Heart left ventricle (tissue), 16 donors: ENCODE measurements at regions not wholly inside any gene's neighbourhood (a gene's known extent, or its start where the extent isn't known, plus 50 kb on each side); places are given as distances from the start of the nearest gene placed in this dataset.

Experiments used
- ATAC-seq, 4 donors: fragments of 200-7000 bp; cut with Tn5 transposase; one replicate each; pipeline ENCODE4 v1.9.1; 2020 to 2022; ENCODE audit warnings: moderate library complexity in 4 of 4, mild to moderate bottlenecking in 3 of 4, moderate number of reproducible peaks in 1 of 4
- DNase-seq, 5 donors: peaks; one replicate each; pipeline ENCODE4 v3.0.0-alpha.2; 2020
- H3K27ac ChIP-seq, 12 donors: fragments of 200-600 bp; sonication (generic) in 4 of 12; one replicate each; pipeline versions ENCODE4 v1.5.0 to v1.8.0; 2016 to 2022; ENCODE audit warnings: mild to moderate bottlenecking in 2 of 12
- H3K27me3 ChIP-seq, 9 donors: fragments of 200-600 bp; sonication (generic) in 2 of 9; one replicate each; pipeline versions ENCODE4 v1.5.1 to v1.8.0; 2016 to 2022; ENCODE audit warnings: mild to moderate bottlenecking in 3 of 9
- H3K36me3 ChIP-seq, 9 donors: fragments of 200-600 bp; sonication (generic) in 2 of 9; one replicate each; pipeline versions ENCODE4 v1.5.0 to v1.8.0; 2018 to 2022; ENCODE audit warnings: mild to moderate bottlenecking in 2 of 9
- H3K4me1 ChIP-seq, 12 donors: fragments of 200-600 bp; sonication (generic) in 4 of 12; one replicate each; pipeline versions ENCODE4 v1.5.0 to v1.8.0; 2016 to 2022; ENCODE audit warnings: mild to moderate bottlenecking in 3 of 12
- H3K4me3 ChIP-seq, 12 donors: fragments of 200-600 bp; sonication (generic) in 4 of 12; one replicate each; pipeline versions ENCODE4 v1.5.0 to v1.8.0; 2017 to 2022; ENCODE audit warnings: mild to moderate bottlenecking in 9 of 12, moderate library complexity in 4 of 12
- H3K9me3 ChIP-seq, 12 donors: fragments of 200-600 bp; sonication (generic) in 4 of 12; one replicate each; pipeline versions ENCODE4 v1.5.0 to v1.8.0; 2016 to 2022; ENCODE audit warnings: mild to moderate bottlenecking in 1 of 12
- CTCF ChIP-seq, 12 donors: fragments of 200-600 bp; sonication (generic) in 4 of 12; IDR thresholded peaks; one replicate each; pipeline versions ENCODE4 v1.5.0 to v1.8.0; 2018 to 2022; ENCODE audit warnings: antibody characterized with exemption in 12 of 12, mild to moderate bottlenecking in 5 of 12
- POLR2A ChIP-seq, 2 donors: fragments of 450-650 bp; IDR thresholded peaks; one replicate each; pipeline ENCODE4 v1.6.1; 2017; ENCODE audit warnings: antibody characterized with exemption in 2 of 2, mild to moderate bottlenecking in 2 of 2, moderate library complexity in 2 of 2
- WGBS, 4 donors: extraction: QIAGEN DNeasy Blood & Tissue Kit in 2 of 4; methylation state at CpG; one replicate each; pipeline versions ENCODE4 v1.1.5 to v1.1.7; 2013 to 2018; 5-methylcytosine and 5-hydroxymethylcytosine counted together
- intact Hi-C, 10 donors: fragments of 100-400 bp; cut with DNase I; formaldehyde crosslinking; loops; one replicate each; pipeline versions ENCODE4 v1.11.1 to v1.14.2; 2022
- donor health status: ischemic (EF 13 %, LVEDD 7.1; RV severe dilation, severe dysfunction).
- donor health status: healthy with polysubstance abuse.
- donor health status: DM: no; HTN: yes; CAD: no.
- donor health status: DM: no; HTN: no; CAD: no.
- donor health status: ischemic (EF 25% LVEDD 6.9; RV normal size, moderate dysfunction).
- donor health status: ischemic (EF 25% LVEDD 5.7; RV mildly dilated, moderate dysfunction).
- donor health status: healthy.
- donor health status: DM: yes; HTN: yes; CAD: no.
- donor health status: ischemic (EF 35%, LVEDD 5.7; RV mildly dilated, moderate dysfunction).
- donor health status: nonischemic (EF 11% LVEDD 7.7; RV severe dilation, severe dysfunction).
- donor health status: DM: yes; HTN: yes; CAD: no.
- donor health status: PGD.
- donor health status: ischemic (EF 29% LVEDD 5.4; RV normal size, mild dysfunction).
- donor health status: nonischemic (EF 23%, LVEDD 6.1; RV moderate dilation, normal function).

- Histone ChIP-seq H3K4me1 (no peaks in the 10 kb centered on the region), H3K36me3 (no peaks in the 10 kb centered on the region), H3K4me3 (no peak overlapping the region), H3K27ac (no peak overlapping the region), H3K27me3 (no peaks in the 10 kb centered on the region), H3K9me3 (no peaks in the 10 kb centered on the region)
- 90 to 95% (median 94%) methylated on average over 2 of the region's 2 CpGs for WGBS, 4 donors
- intact Hi-C loops: no loop called here
- TF ChIP-seq POLR2A (IDR thresholded peaks at IDR 0.05): no peak
- TF ChIP-seq CTCF (IDR thresholded peaks at IDR 0.05): no peak
- DNase-seq: no peak
- no peak for ATAC-seq
These were observed 1067.7 kb upstream of the SPRY2 start for GRCh38 chr13:81408647-81409046.

- Histone ChIP-seq H3K27ac (no peak overlapping the region), H3K4me1 (no peaks in the 10 kb centered on the region), H3K9me3 (no peaks in the 10 kb centered on the region), H3K36me3 (no peaks in the 10 kb centered on the region), H3K27me3 (no peaks in the 10 kb centered on the region), H3K4me3 (no peak overlapping the region)
- TF ChIP-seq POLR2A (IDR thresholded peaks at IDR 0.05): no peak
- TF ChIP-seq CTCF (IDR thresholded peaks at IDR 0.05): no peak
- DNase-seq: no peak
- intact Hi-C loops: no loop called here
- no peak for ATAC-seq
- WGBS, 4 donors: 64 to 81% (median 74%) methylated on average over 4 of the region's 4 CpGs
These were observed 1065.8 kb upstream of the SPRY2 start for GRCh38 chr13:81406639-81407292.

GRCh38 chr13:81406022-81406421, 1065.1 kb upstream of the SPRY2 start:
- 46 to 78% (median 63%) methylated on average over 3 of the region's 3 CpGs for WGBS, 4 donors
- DNase-seq (no peak), ATAC-seq (no peak)
- H3K4me3 ChIP-seq: no peak overlapping the region
- H3K27ac ChIP-seq: no peak overlapping the region
- H3K9me3 ChIP-seq: no peaks in the 10 kb centered on the region
- no peaks in the 10 kb centered on the region for H3K27me3 ChIP-seq
- no peaks in the 10 kb centered on the region for H3K4me1 ChIP-seq
- no peak for TF ChIP-seq POLR2A (IDR thresholded peaks at IDR 0.05)
- TF ChIP-seq CTCF (IDR thresholded peaks at IDR 0.05): no peak
- H3K36me3 ChIP-seq: no peaks in the 10 kb centered on the region
- intact Hi-C loops: no loop called here

GRCh38 chr13:81396192-81396591, 1055.3 kb upstream of the SPRY2 start:
- ATAC-seq (no peak), DNase-seq (no peak)
- H3K27ac ChIP-seq: no peak overlapping the region
- WGBS, 4 donors: 70 to 80% (median 77%) methylated on average over 4 of the region's 4 CpGs
- TF ChIP-seq CTCF (IDR thresholded peaks at IDR 0.05) (no peak), POLR2A (IDR thresholded peaks at IDR 0.05) (no peak)
- H3K27me3 ChIP-seq: no peaks in the 10 kb centered on the region
- H3K36me3 ChIP-seq: no peaks in the 10 kb centered on the region
- intact Hi-C loops: no loop called here
- no peaks in the 10 kb centered on the region for H3K4me1 ChIP-seq
- no peak overlapping the region for H3K4me3 ChIP-seq
- peaks cover 0 to 4% (median 0%) of the 10 kb centered on the region in 12 donors for H3K9me3 ChIP-seq
